ENCODE measurements at regions not wholly inside any gene's neighbourhood (a gene's known extent, or its start where the extent isn't known, plus 50 kb on each side); places are given as distances from the start of the nearest gene placed in this dataset.
A peak's percentile ranks its signal among the peaks of the same experiment; 100 is the strongest.
"Not testable (repeated sequence)": the region's sequence is repeated elsewhere in the genome, so short reads cannot be mapped to it uniquely, and the experiment has no call there.

- TF ChIP-seq EZH2phosphoT487 (IDR thresholded peaks at IDR 0.05; ENCODE audit: insufficient read depth, low read depth): no peak
- Histone ChIP-seq H3K9ac (no peak overlapping the region), H4K20me1 (ENCODE audit: insufficient read depth) (no peaks in the 10 kb centered on the region), H3K9me3 (ENCODE audit: low read depth) (no peaks in the 10 kb centered on the region), H3K79me2 (ENCODE audit: insufficient read depth) (no peaks in the 10 kb centered on the region), H3K4me2 (ENCODE audit: unreplicated experiment) (no peak overlapping the region), H3K4me1 (ENCODE audit: insufficient read depth) (no peaks in the 10 kb centered on the region), H3K27ac (no peak overlapping the region), H3K36me3 (ENCODE audit: low read depth) (no peaks in the 10 kb centered on the region), H3F3A (ENCODE audit: insufficient read depth) (no peaks in the 10 kb centered on the region), H2AFZ (no peak overlapping the region), H3K9me2 (ENCODE audit: insufficient read depth) (no peaks in the 10 kb centered on the region), H3K4me3 (no peak overlapping the region), H3K27me3 (replicated peaks; ENCODE audit: insufficient read depth) (no peaks in the 10 kb centered on the region; the same call in 1 of the 2 replicates)
- DNase-seq: no peak
- WGBS, 2 experiments (ENCODE audit: low coverage in 1 of 2, low lambda C conversion rate in 2 of 2, missing lambda C conversion rate in 2 of 2): 24 to 38% methylated on average over 6 of the region's 6 CpGs
- in situ Hi-C loops (cut with MboI): no loop called here
These were observed 240.2 kb downstream of the FAT3 start for GRCh38 chr11:92464822-92465221.

- H3K4me3 ChIP-seq; H3K9me3 ChIP-seq (ENCODE audit: low read depth); DNase-seq; H3K4me1 ChIP-seq (ENCODE audit: insufficient read depth); H3K79me2 ChIP-seq (ENCODE audit: insufficient read depth); H3K27me3 ChIP-seq (replicated peaks; ENCODE audit: insufficient read depth); H3K9ac ChIP-seq; H3K27ac ChIP-seq; in situ Hi-C loops (cut with MboI); H3K9me2 ChIP-seq (ENCODE audit: insufficient read depth); H3K36me3 ChIP-seq (ENCODE audit: low read depth); H4K20me1 ChIP-seq (ENCODE audit: insufficient read depth); H3F3A ChIP-seq (ENCODE audit: insufficient read depth); H3K4me2 ChIP-seq (ENCODE audit: unreplicated experiment); H2AFZ ChIP-seq: not testable (repeated sequence)
- WGBS, 2 experiments (ENCODE audit: low coverage in 1 of 2, low lambda C conversion rate in 2 of 2, missing lambda C conversion rate in 2 of 2): 40 to 53% methylated on average over 3 of the region's 3 CpGs
These were observed 240.8 kb downstream of the FAT3 start for GRCh38 chr11:92465410-92465809.

DNA sequence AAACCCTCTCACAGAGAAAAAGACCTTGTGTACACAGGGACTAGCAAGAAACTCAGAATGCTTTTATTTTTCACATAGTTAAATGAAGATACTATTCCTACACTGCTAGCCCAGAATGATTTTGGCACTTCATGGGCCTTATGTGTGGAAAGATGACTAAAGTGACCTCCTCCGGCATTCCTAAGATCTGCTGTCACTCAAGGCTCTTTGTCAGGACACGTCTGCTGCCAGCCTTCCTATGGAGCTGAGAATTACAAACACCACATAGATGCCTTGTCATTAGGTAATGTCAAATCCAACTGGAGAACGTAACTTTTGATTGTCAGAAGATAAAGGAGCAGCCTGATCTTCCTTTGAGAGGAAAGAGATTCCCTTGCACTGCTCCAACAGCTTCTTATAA lies 249.1 kb downstream of the FAT3 start:
- no peak for TF ChIP-seq EZH2 (IDR thresholded peaks at IDR 0.05; ENCODE audit: insufficient read depth, poor library complexity, severe bottlenecking)
- TF ChIP-seq EZH2phosphoT487 (IDR thresholded peaks at IDR 0.05; ENCODE audit: insufficient read depth, low read depth): no peak
- no peak overlapping the region for H3K4me3 ChIP-seq
- H3K79me2 ChIP-seq (ENCODE audit: insufficient read depth): no peaks in the 10 kb centered on the region
- 3 to 8% methylated on average over 3 of the region's 3 CpGs for WGBS, 2 experiments (ENCODE audit: low coverage in 1 of 2, low lambda C conversion rate in 2 of 2, missing lambda C conversion rate in 2 of 2)
- H3K27ac ChIP-seq: no peak overlapping the region
- no peak overlapping the region for H3K4me2 ChIP-seq (ENCODE audit: unreplicated experiment)
- H3K36me3 ChIP-seq (ENCODE audit: low read depth): no peaks in the 10 kb centered on the region
- no peaks in the 10 kb centered on the region for H3F3A ChIP-seq (ENCODE audit: insufficient read depth)
- H3K9me2 ChIP-seq (ENCODE audit: insufficient read depth): no peaks in the 10 kb centered on the region
- in situ Hi-C loops (cut with MboI): no loop called here
- H3K4me1 ChIP-seq (ENCODE audit: insufficient read depth): no peaks in the 10 kb centered on the region
- peak; percentile 36 for DNase-seq
- H3K9me3 ChIP-seq (ENCODE audit: low read depth): no peaks in the 10 kb centered on the region
- H3K9ac ChIP-seq: no peak overlapping the region
- H2AFZ ChIP-seq: no peak overlapping the region
- H4K20me1 ChIP-seq (ENCODE audit: insufficient read depth): no peaks in the 10 kb centered on the region
- no peaks in the 10 kb centered on the region for H3K27me3 ChIP-seq (replicated peaks; ENCODE audit: insufficient read depth)

DNA sequence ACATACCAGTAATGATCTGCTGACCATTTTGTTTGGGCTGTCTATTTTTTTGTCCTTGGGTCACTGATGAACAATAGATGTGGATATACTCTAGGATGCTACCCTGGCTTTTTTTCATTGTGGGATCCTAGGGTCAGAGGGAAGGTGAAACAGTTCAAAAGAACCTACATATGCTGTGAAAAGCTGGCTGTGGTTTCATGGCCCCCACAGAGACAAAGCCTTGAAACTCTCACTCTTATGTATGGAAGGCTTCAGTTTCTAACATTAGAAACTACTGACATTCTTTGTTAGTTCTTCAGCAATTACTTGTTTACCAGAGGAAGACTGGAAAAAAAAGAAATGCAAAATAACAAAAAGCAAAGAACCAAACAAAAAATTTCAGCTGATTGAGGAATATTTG lies 250.7 kb downstream of the FAT3 start:
- Histone ChIP-seq H4K20me1 (ENCODE audit: insufficient read depth) (no peaks in the 10 kb centered on the region), H2AFZ (no peak overlapping the region), H3K4me3 (no peak overlapping the region), H3K4me2 (ENCODE audit: unreplicated experiment) (no peak overlapping the region), H3K36me3 (ENCODE audit: low read depth) (no peaks in the 10 kb centered on the region), H3K27ac (no peak overlapping the region), H3K9me3 (ENCODE audit: low read depth) (no peaks in the 10 kb centered on the region), H3K9me2 (ENCODE audit: insufficient read depth) (no peaks in the 10 kb centered on the region), H3F3A (ENCODE audit: insufficient read depth) (no peaks in the 10 kb centered on the region), H3K27me3 (replicated peaks; ENCODE audit: insufficient read depth) (no peaks in the 10 kb centered on the region), H3K4me1 (ENCODE audit: insufficient read depth) (no peaks in the 10 kb centered on the region), H3K79me2 (ENCODE audit: insufficient read depth) (no peaks in the 10 kb centered on the region), H3K9ac (no peak overlapping the region)
- DNase-seq: no peak
- in situ Hi-C loops (cut with MboI): no loop called here
- TF ChIP-seq EZH2 (IDR thresholded peaks at IDR 0.05; ENCODE audit: insufficient read depth, poor library complexity, severe bottlenecking): no peak
- TF ChIP-seq EZH2phosphoT487 (IDR thresholded peaks at IDR 0.05; ENCODE audit: insufficient read depth, low read depth): no peak

GRCh38 chr11:92475819-92476218 lies 251.2 kb downstream of the FAT3 start:
- H3K9me3 ChIP-seq (ENCODE audit: low read depth): no peaks in the 10 kb centered on the region
- no peak for DNase-seq
- H4K20me1 ChIP-seq (ENCODE audit: insufficient read depth): no peaks in the 10 kb centered on the region
- H3K36me3 ChIP-seq (ENCODE audit: low read depth): no peaks in the 10 kb centered on the region
- no peak overlapping the region for H3K4me3 ChIP-seq
- no peak overlapping the region for H3K4me2 ChIP-seq (ENCODE audit: unreplicated experiment)
- H3K27ac ChIP-seq: no peak overlapping the region
- H3K27me3 ChIP-seq (replicated peaks; ENCODE audit: insufficient read depth): no peaks in the 10 kb centered on the region
- no peaks in the 10 kb centered on the region for H3F3A ChIP-seq (ENCODE audit: insufficient read depth)
- H3K9ac ChIP-seq: no peak overlapping the region
- in situ Hi-C loops (cut with MboI): no loop called here
- TF ChIP-seq EZH2 (IDR thresholded peaks at IDR 0.05; ENCODE audit: insufficient read depth, poor library complexity, severe bottlenecking) (no peak), EZH2phosphoT487 (IDR thresholded peaks at IDR 0.05; ENCODE audit: insufficient read depth, low read depth) (no peak)
- no peak overlapping the region for H2AFZ ChIP-seq
- WGBS, 2 experiments (ENCODE audit: low coverage in 1 of 2, low lambda C conversion rate in 2 of 2, missing lambda C conversion rate in 2 of 2): 25 to 30% methylated on average over 3 of the region's 3 CpGs
- H3K9me2 ChIP-seq (ENCODE audit: insufficient read depth): no peaks in the 10 kb centered on the region
- H3K4me1 ChIP-seq (ENCODE audit: insufficient read depth): no peaks in the 10 kb centered on the region
- H3K79me2 ChIP-seq (ENCODE audit: insufficient read depth): no peaks in the 10 kb centered on the region

All from GM23248 (cell line).